Dendritic cell treated with granulocyte-macrophage colony-stimulating factor and Interleukin-4, amounts not matched to agents 40 ng/mL and 50 ng/mL, for 4 days (primary cell): ENCODE measurements at regions not wholly inside any gene's neighbourhood (a gene's known extent, or its start where the extent isn't known, plus 50 kb on each side); places are given as distances from the start of the nearest gene placed in this dataset.

Source experiments
- H3K27ac Mint-ChIP-seq: one replicate; pipeline ENCODE4 v1.8.0; 2022; ENCODE audit warnings: mild to moderate bottlenecking, mixed read lengths
- H3K27me3 Mint-ChIP-seq: one replicate; pipeline ENCODE4 v1.8.0; 2022; ENCODE audit warnings: mild to moderate bottlenecking, mixed read lengths
- H3K36me3 Mint-ChIP-seq: one replicate; pipeline ENCODE4 v1.8.0; 2022; ENCODE audit warnings: low read depth, mixed read lengths
- H3K4me1 Mint-ChIP-seq: one replicate; pipeline ENCODE4 v1.8.0; 2022; ENCODE audit warnings: low read depth, mixed read lengths
- H3K4me3 Mint-ChIP-seq: one replicate; pipeline ENCODE4 v1.8.0; 2022; ENCODE audit warnings: mild to moderate bottlenecking, moderate library complexity, mixed read lengths
- H3K9me3 Mint-ChIP-seq: one replicate; pipeline ENCODE4 v1.8.0; 2022; ENCODE audit warnings: mixed read lengths
- intact Hi-C: fragments of 100-400 bp; cut with micrococcal nuclease; formaldehyde crosslinking; loops from one replicate; pipeline ENCODE4 v1.15.0; 2022

GRCh38 chr3:124565013-124565412, 165.2 kb upstream of the UMPS start:
- H3K9me3 Mint-ChIP-seq = no peaks in the 10 kb centered on the region
- no peak overlapping the region for H3K4me3 Mint-ChIP-seq
- H3K36me3 Mint-ChIP-seq = no peaks in the 10 kb centered on the region
- peaks cover 12% of the 10 kb centered on the region for H3K27me3 Mint-ChIP-seq
- no peak overlapping the region for H3K27ac Mint-ChIP-seq
- no peaks in the 10 kb centered on the region for H3K4me1 Mint-ChIP-seq
- intact Hi-C loops = loop anchor here (1.0 kb wide), 1 partner anchor 123 kb away; no protein-coding TSS in a partner anchor

- Mint-ChIP-seq H3K27ac (no peak overlapping the region), H3K9me3 (no peaks in the 10 kb centered on the region), H3K4me3 (no peak overlapping the region), H3K36me3 (no peaks in the 10 kb centered on the region), H3K4me1 (no peaks in the 10 kb centered on the region), H3K27me3 (peaks cover 11% of the 10 kb centered on the region)
- intact Hi-C loops = loop anchor here (1.0 kb wide), 1 partner anchor 123 kb away; no protein-coding TSS in a partner anchor
Observed at GRCh38 chr3:124565551-124565950, 164.7 kb upstream of the UMPS start.

GRCh38 chr3:124566701-124567100, 163.6 kb upstream of the UMPS start:
- Mint-ChIP-seq H3K4me1 (no peaks in the 10 kb centered on the region), H3K36me3 (no peaks in the 10 kb centered on the region), H3K27ac (no peak overlapping the region), H3K4me3 (no peak overlapping the region), H3K27me3 (peaks cover 7% of the 10 kb centered on the region), H3K9me3 (no peaks in the 10 kb centered on the region)
- intact Hi-C loops = no loop called here

- Mint-ChIP-seq H3K27ac (no peak overlapping the region), H3K36me3 (no peaks in the 10 kb centered on the region), H3K27me3 (peaks cover 8% of the 10 kb centered on the region), H3K4me3 (no peak overlapping the region), H3K9me3 (no peaks in the 10 kb centered on the region), H3K4me1 (no peaks in the 10 kb centered on the region)
- intact Hi-C loops = no loop called here
Observed at GRCh38 chr3:124567179-124567578, 163.1 kb upstream of the UMPS start.

- H3K27ac Mint-ChIP-seq = no peak overlapping the region
- no peaks in the 10 kb centered on the region for H3K36me3 Mint-ChIP-seq
- no peaks in the 10 kb centered on the region for H3K9me3 Mint-ChIP-seq
- H3K4me3 Mint-ChIP-seq = no peak overlapping the region
- intact Hi-C loops = no loop called here
- peaks cover 9% of the 10 kb centered on the region for H3K27me3 Mint-ChIP-seq
- H3K4me1 Mint-ChIP-seq = no peaks in the 10 kb centered on the region
Observed at GRCh38 chr3:124569761-124570160, 160.5 kb upstream of the UMPS start.

GRCh38 chr3:124570232-124570631, 160.0 kb upstream of the UMPS start:
- no peak overlapping the region for H3K27ac Mint-ChIP-seq

GRCh38 chr3:124572851-124573405, 157.3 kb upstream of the UMPS start:
- Mint-ChIP-seq H3K27me3 (peaks cover 21% of the 10 kb centered on the region), H3K27ac (peak overlapping the region; percentile 28), H3K36me3 (no peaks in the 10 kb centered on the region), H3K4me3 (no peak overlapping the region), H3K9me3 (no peaks in the 10 kb centered on the region), H3K4me1 (peaks cover 10% of the 10 kb centered on the region)
- intact Hi-C loops = no loop called here

More at GRCh38 chr3:124570232-124570631, 160.0 kb upstream of the UMPS start:
- intact Hi-C loops = no loop called here
- H3K36me3 Mint-ChIP-seq = no peaks in the 10 kb centered on the region
- H3K4me1 Mint-ChIP-seq = no peaks in the 10 kb centered on the region
- no peaks in the 10 kb centered on the region for H3K9me3 Mint-ChIP-seq
- H3K27me3 Mint-ChIP-seq = peaks cover 13% of the 10 kb centered on the region
- no peak overlapping the region for H3K4me3 Mint-ChIP-seq

GRCh38 chr3:124574012-124574411, 156.2 kb upstream of the UMPS start:
- H3K36me3 Mint-ChIP-seq = no peaks in the 10 kb centered on the region
- peaks cover 15% of the 10 kb centered on the region for H3K4me1 Mint-ChIP-seq
- H3K27me3 Mint-ChIP-seq = peaks cover 21% of the 10 kb centered on the region
- no peak overlapping the region for H3K4me3 Mint-ChIP-seq
- no peaks in the 10 kb centered on the region for H3K9me3 Mint-ChIP-seq
- H3K27ac Mint-ChIP-seq = peak overlapping the region; percentile 28
- intact Hi-C loops = no loop called here

- H3K4me1 Mint-ChIP-seq = peaks cover 19% of the 10 kb centered on the region
- no peak overlapping the region for H3K4me3 Mint-ChIP-seq
- intact Hi-C loops = no loop called here
- peaks cover 31% of the 10 kb centered on the region for H3K27me3 Mint-ChIP-seq
- no peaks in the 10 kb centered on the region for H3K9me3 Mint-ChIP-seq
- peak overlapping the region; percentile 80 for H3K27ac Mint-ChIP-seq
- H3K36me3 Mint-ChIP-seq = no peaks in the 10 kb centered on the region
Observed at GRCh38 chr3:124576565-124577493, 153.4 kb upstream of the UMPS start.

- no peaks in the 10 kb centered on the region for H3K9me3 Mint-ChIP-seq
- H3K4me1 Mint-ChIP-seq = peaks cover 19% of the 10 kb centered on the region
- H3K36me3 Mint-ChIP-seq = no peaks in the 10 kb centered on the region
- intact Hi-C loops = no loop called here
- H3K27ac Mint-ChIP-seq = peak overlapping the region; percentile 80
- no peak overlapping the region for H3K4me3 Mint-ChIP-seq
- peaks cover 33% of the 10 kb centered on the region for H3K27me3 Mint-ChIP-seq
Observed at GRCh38 chr3:124577494-124578167, 152.6 kb upstream of the UMPS start.

- H3K4me3 Mint-ChIP-seq = no peak overlapping the region
- intact Hi-C loops = no loop called here
- H3K4me1 Mint-ChIP-seq = peaks cover 25% of the 10 kb centered on the region
Observed at GRCh38 chr3:124579641-124580040, 150.6 kb upstream of the UMPS start.

GRCh38 chr3:124582196-124582595, 148.1 kb upstream of the UMPS start:
- peak overlapping the region; percentile 45 for H3K27ac Mint-ChIP-seq
- H3K4me3 Mint-ChIP-seq = no peak overlapping the region
- intact Hi-C loops = no loop called here
- H3K36me3 Mint-ChIP-seq = no peaks in the 10 kb centered on the region
- peaks cover 29% of the 10 kb centered on the region for H3K4me1 Mint-ChIP-seq
- H3K27me3 Mint-ChIP-seq = peaks cover 56% of the 10 kb centered on the region
- H3K9me3 Mint-ChIP-seq = no peaks in the 10 kb centered on the region

More at GRCh38 chr3:124579641-124580040, 150.6 kb upstream of the UMPS start:
- no peaks in the 10 kb centered on the region for H3K36me3 Mint-ChIP-seq
- H3K27ac Mint-ChIP-seq = peak overlapping the region; percentile 80
- peaks cover 45% of the 10 kb centered on the region for H3K27me3 Mint-ChIP-seq
- no peaks in the 10 kb centered on the region for H3K9me3 Mint-ChIP-seq

GRCh38 chr3:124582621-124583395, 147.4 kb upstream of the UMPS start:
- H3K36me3 Mint-ChIP-seq = no peaks in the 10 kb centered on the region
- no peak overlapping the region for H3K4me3 Mint-ChIP-seq
- H3K27ac Mint-ChIP-seq = peak overlapping the region; percentile 30
- H3K9me3 Mint-ChIP-seq = no peaks in the 10 kb centered on the region
- H3K4me1 Mint-ChIP-seq = peaks cover 23% of the 10 kb centered on the region
- intact Hi-C loops = no loop called here
- peaks cover 59% of the 10 kb centered on the region for H3K27me3 Mint-ChIP-seq
